Liver (tissue), 3 donors: ENCODE measurements at regions not wholly inside any gene's neighbourhood (a gene's known extent, or its start where the extent isn't known, plus 50 kb on each side); places are given as distances from the start of the nearest gene placed in this dataset. TPM values are rescaled to one million over a fixed set of nuclear protein-coding genes. Genes with fewer than 3 reads are reported as not detected.

Experiments
- FOXA2 ChIP-seq: IDR thresholded peaks from 2 replicates; pipeline ENCODE4 v1.6.1; 2016; ENCODE audit warnings: antibody characterized with exemption
- RAD21 ChIP-seq, 2 donors: IDR thresholded peaks; 2 replicates each; pipeline ENCODE4 v1.6.1; 2016; ENCODE audit warnings: antibody characterized with exemption in 2 of 2, mild to moderate bottlenecking in 2 of 2
- small RNA-seq: library from RNA; depleted of rRNA; stranded (forward); fragments of <200 nt; gene quantifications from one replicate; pipeline ENCODE3, GENCODE V24; 2014
- TF ChIP-seq, protein P1 (sequence below): IDR thresholded peaks from 2 replicates; pipeline ENCODE4 v1.6.1; 2016; ENCODE audit warnings: antibody characterized with exemption, mild to moderate bottlenecking
- TF ChIP-seq, protein P2 (sequence below): IDR thresholded peaks from 2 replicates; pipeline ENCODE4 v1.6.1; 2016; ENCODE audit warnings: antibody characterized with exemption
- TF ChIP-seq, protein P3 (sequence below): IDR thresholded peaks from 2 replicates; pipeline ENCODE4 v1.6.1; 2016; ENCODE audit warnings: antibody characterized with exemption
- donor health status: healthy.

DNA sequence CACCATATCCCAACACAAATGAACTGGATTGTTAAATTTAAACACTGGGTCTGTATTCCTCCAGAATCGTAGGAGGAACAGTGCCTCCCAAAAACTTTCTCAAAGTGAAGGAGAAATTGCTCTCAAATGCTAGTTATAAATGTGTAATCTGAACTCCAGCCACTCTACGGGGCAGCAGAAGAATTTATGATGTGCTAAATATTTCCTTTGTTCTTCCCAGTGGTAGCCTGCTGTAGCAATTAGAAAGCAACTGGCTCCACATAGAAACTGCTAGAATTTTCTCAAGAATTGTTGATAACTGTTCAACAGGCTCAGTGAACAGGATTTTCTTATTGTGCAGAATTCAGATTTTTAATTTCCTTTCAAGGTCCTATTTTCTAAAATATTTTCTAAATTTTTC lies 49.8 kb upstream of the EYA4 start (continued):
- TF ChIP-seq, protein P1, sequence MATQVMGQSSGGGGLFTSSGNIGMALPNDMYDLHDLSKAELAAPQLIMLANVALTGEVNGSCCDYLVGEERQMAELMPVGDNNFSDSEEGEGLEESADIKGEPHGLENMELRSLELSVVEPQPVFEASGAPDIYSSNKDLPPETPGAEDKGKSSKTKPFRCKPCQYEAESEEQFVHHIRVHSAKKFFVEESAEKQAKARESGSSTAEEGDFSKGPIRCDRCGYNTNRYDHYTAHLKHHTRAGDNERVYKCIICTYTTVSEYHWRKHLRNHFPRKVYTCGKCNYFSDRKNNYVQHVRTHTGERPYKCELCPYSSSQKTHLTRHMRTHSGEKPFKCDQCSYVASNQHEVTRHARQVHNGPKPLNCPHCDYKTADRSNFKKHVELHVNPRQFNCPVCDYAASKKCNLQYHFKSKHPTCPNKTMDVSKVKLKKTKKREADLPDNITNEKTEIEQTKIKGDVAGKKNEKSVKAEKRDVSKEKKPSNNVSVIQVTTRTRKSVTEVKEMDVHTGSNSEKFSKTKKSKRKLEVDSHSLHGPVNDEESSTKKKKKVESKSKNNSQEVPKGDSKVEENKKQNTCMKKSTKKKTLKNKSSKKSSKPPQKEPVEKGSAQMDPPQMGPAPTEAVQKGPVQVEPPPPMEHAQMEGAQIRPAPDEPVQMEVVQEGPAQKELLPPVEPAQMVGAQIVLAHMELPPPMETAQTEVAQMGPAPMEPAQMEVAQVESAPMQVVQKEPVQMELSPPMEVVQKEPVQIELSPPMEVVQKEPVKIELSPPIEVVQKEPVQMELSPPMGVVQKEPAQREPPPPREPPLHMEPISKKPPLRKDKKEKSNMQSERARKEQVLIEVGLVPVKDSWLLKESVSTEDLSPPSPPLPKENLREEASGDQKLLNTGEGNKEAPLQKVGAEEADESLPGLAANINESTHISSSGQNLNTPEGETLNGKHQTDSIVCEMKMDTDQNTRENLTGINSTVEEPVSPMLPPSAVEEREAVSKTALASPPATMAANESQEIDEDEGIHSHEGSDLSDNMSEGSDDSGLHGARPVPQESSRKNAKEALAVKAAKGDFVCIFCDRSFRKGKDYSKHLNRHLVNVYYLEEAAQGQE: no peak
- TF ChIP-seq FOXA2 (no peak), RAD21 (IDR thresholded peaks at IDR 0.05) (no peak)
- TF ChIP-seq, protein P2, sequence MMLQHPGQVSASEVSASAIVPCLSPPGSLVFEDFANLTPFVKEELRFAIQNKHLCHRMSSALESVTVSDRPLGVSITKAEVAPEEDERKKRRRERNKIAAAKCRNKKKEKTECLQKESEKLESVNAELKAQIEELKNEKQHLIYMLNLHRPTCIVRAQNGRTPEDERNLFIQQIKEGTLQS: no peak
- TF ChIP-seq, protein P3, sequence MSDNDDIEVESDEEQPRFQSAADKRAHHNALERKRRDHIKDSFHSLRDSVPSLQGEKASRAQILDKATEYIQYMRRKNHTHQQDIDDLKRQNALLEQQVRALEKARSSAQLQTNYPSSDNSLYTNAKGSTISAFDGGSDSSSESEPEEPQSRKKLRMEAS: no peak

Small RNA genes lying in the stretch of these regions (small RNA-seq; reads per million reads assigned to genes)
- gene MTCYBP4: not detected
